DND-41 (cell line): ENCODE measurements at regions not wholly inside any gene's neighbourhood (a gene's known extent, or its start where the extent isn't known, plus 50 kb on each side); places are given as distances from the start of the nearest gene placed in this dataset.

Experiments
- ATAC-seq: fragments of 200-7000 bp; cut with Tn5 transposase; 3 replicates; pipeline ENCODE4 v1.9.1; 2021; ENCODE audit warnings: low read depth; ENCODE audit not compliant: insufficient read depth
- DNase-seq: peaks from one replicate; pipeline ENCODE4 v3.0.0-alpha.2; 2020
- H2AFZ ChIP-seq: 2 replicates; pipeline ENCODE4 v1.6.0; 2012; ENCODE audit warnings: low read depth, low read length
- H3K27ac ChIP-seq: 2 replicates; pipeline ENCODE4 v1.5.1; 2012; ENCODE audit warnings: low read length, inconsistent platforms
- H3K27me3 ChIP-seq: fragments of 200-600 bp; sonication (generic); 2 replicates; pipeline ENCODE4 v1.6.0; 2012; ENCODE audit warnings: low read length, mild to moderate bottlenecking, inconsistent platforms; ENCODE audit not compliant: insufficient read depth, poor library complexity
- H3K36me3 ChIP-seq: 2 replicates; pipeline ENCODE4 v1.5.1; 2012; ENCODE audit warnings: low read length, inconsistent platforms; ENCODE audit not compliant: insufficient read depth
- H3K4me1 ChIP-seq: 2 replicates; pipeline ENCODE4 v1.5.1; 2012; ENCODE audit warnings: mild to moderate bottlenecking, low read length; ENCODE audit not compliant: insufficient read depth
- H3K4me2 ChIP-seq: 2 replicates; pipeline ENCODE4 v1.6.0; 2012; ENCODE audit warnings: mild to moderate bottlenecking, moderate library complexity, low read length, inconsistent platforms; ENCODE audit not compliant: insufficient read depth
- H3K4me3 ChIP-seq, 2 experiments: fragments of 200-600 bp in 1 of 2; shearing (Covaris generic) in 1 of 2; 2 replicates each; pipeline ENCODE4 v1.5.1; 2012 to 2016; ENCODE audit warnings: inconsistent platforms in 2 of 2, low read length in 2 of 2, mild to moderate bottlenecking in 2 of 2, low read depth in 1 of 2, moderate library complexity in 1 of 2
- H3K79me2 ChIP-seq: 2 replicates; pipeline ENCODE4 v1.6.0; 2012; ENCODE audit warnings: low read length, inconsistent platforms; ENCODE audit not compliant: insufficient read depth
- H3K9ac ChIP-seq: 2 replicates; pipeline ENCODE4 v1.6.0; 2012; ENCODE audit warnings: low read depth, mild to moderate bottlenecking, inconsistent platforms, low read length, moderate library complexity
- H3K9me3 ChIP-seq: 2 replicates; pipeline ENCODE4 v1.5.1; 2012; ENCODE audit warnings: low read length, moderate library complexity, mild to moderate bottlenecking, inconsistent platforms; ENCODE audit not compliant: insufficient read depth, severe bottlenecking
- H4K20me1 ChIP-seq: 2 replicates; pipeline ENCODE4 v1.6.0; 2012; ENCODE audit warnings: low read length; ENCODE audit not compliant: insufficient read depth
- CTCF ChIP-seq: IDR thresholded peaks from 2 replicates; pipeline ENCODE4 v1.5.1; 2012; ENCODE audit warnings: borderline replicate concordance, low read length, moderate library complexity, mild to moderate bottlenecking; ENCODE audit not compliant: poor library complexity, severe bottlenecking; ENCODE audit errors: extremely low read depth
- EZH2 ChIP-seq: IDR thresholded peaks from 3 replicates; pipeline ENCODE4 v1.6.1; 2012; ENCODE audit warnings: borderline replicate concordance, low read depth, mild to moderate bottlenecking, moderate library complexity, low read length, inconsistent platforms; ENCODE audit not compliant: severe bottlenecking

- Histone ChIP-seq H3K27ac (no peak overlapping the region), H4K20me1 (no peaks in the 10 kb centered on the region), H3K4me3 (no peak overlapping the region), H3K27me3 (no peaks in the 10 kb centered on the region), H3K4me2 (no peak overlapping the region), H3K9ac (no peak overlapping the region), H2AFZ (no peak overlapping the region), H3K9me3 (no peaks in the 10 kb centered on the region), H3K79me2 (no peaks in the 10 kb centered on the region), H3K36me3 (no peaks in the 10 kb centered on the region), H3K4me1 (no peaks in the 10 kb centered on the region)
- TF ChIP-seq CTCF (no peak), EZH2 (no peak)
- DNase-seq (no peak), ATAC-seq (no peak)
Observed at GRCh38 chr9:13900449-13900848, 413.5 kb downstream of the NFIB start.

GRCh38 chr9:13899924-13900323, 414.0 kb downstream of the NFIB start:
- H4K20me1 ChIP-seq, result no peaks in the 10 kb centered on the region
- no peaks in the 10 kb centered on the region for H3K36me3 ChIP-seq
- no peak overlapping the region for H3K9ac ChIP-seq
- H3K27me3 ChIP-seq, result no peaks in the 10 kb centered on the region
- no peaks in the 10 kb centered on the region for H3K4me1 ChIP-seq
- no peak overlapping the region for H3K27ac ChIP-seq
- no peaks in the 10 kb centered on the region for H3K9me3 ChIP-seq
- no peak for TF ChIP-seq CTCF
- no peak for TF ChIP-seq EZH2
- no peaks in the 10 kb centered on the region for H3K79me2 ChIP-seq
- no peak overlapping the region for H2AFZ ChIP-seq
- H3K4me2 ChIP-seq, result no peak overlapping the region
- ATAC-seq, result no peak
- DNase-seq, result no peak
- no peak overlapping the region for H3K4me3 ChIP-seq

- no peaks in the 10 kb centered on the region for H3K36me3 ChIP-seq
- TF ChIP-seq CTCF, result no peak
- TF ChIP-seq EZH2, result no peak
- no peak overlapping the region for H3K4me3 ChIP-seq
- no peaks in the 10 kb centered on the region for H3K4me1 ChIP-seq
- H3K79me2 ChIP-seq, result no peaks in the 10 kb centered on the region
- H3K4me2 ChIP-seq, result no peak overlapping the region
- H4K20me1 ChIP-seq, result no peaks in the 10 kb centered on the region
- no peak overlapping the region for H2AFZ ChIP-seq
- no peak for DNase-seq
- H3K27me3 ChIP-seq, result no peaks in the 10 kb centered on the region
- H3K9me3 ChIP-seq, result no peaks in the 10 kb centered on the region
- H3K9ac ChIP-seq, result no peak overlapping the region
- no peak overlapping the region for H3K27ac ChIP-seq
- ATAC-seq, result no peak
Observed at GRCh38 chr9:13898957-13899356, 415.0 kb downstream of the NFIB start.
